Prostate gland (tissue), 1 donor: ENCODE measurements at regions not wholly inside any gene's neighbourhood (a gene's known extent, or its start where the extent isn't known, plus 50 kb on each side); places are given as distances from the start of the nearest gene placed in this dataset.
"Not testable (repeated sequence)": the region's sequence is repeated elsewhere in the genome, so short reads cannot be mapped to it uniquely, and the experiment has no call there.

Experiments
- POLR2A ChIP-seq: fragments of 450-650 bp; IDR thresholded peaks from one replicate; pipeline ENCODE4 v1.6.1; 2016; ENCODE audit warnings: antibody characterized with exemption, mild to moderate bottlenecking
- POLR2AphosphoS5 ChIP-seq: sonication (generic); formaldehyde crosslinking; IDR thresholded peaks from one replicate; pipeline ENCODE4 v1.6.1; 2017; ENCODE audit warnings: antibody characterized with exemption

DNA sequence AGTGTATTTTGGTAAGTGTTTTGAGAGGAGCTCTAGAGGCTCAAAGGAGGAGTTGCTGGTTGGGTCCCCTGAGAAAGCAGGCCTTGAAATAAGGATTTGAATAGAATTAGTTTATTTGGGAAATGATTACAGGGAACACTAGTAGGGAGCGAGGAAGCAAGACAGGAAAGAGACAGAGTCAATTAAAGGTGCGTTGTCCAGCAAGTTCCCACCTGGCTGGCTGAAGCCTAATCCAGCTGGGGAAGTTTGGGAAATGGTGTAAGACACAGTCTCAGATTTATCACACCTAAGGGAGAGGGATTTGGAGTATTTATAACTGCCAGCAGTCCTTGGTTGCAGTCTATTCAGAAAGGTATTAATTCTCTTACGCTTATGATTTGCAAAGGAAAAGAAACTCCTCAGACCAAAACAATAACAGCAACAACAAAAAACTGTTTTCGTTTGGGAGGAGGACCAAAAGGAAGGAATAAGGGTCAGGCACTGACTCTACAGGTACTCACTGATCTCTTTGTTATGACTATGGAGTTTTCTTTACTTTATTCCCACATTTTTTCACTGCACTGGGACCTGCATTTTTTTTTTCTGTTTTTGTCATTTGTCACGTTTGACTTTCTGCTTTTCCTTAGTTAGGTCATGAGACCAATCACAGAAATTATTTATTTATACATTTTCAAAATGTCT lies 780.8 kb downstream of the TTLL7 start:
- not testable (repeated sequence) for TF ChIP-seq POLR2AphosphoS5, POLR2A
